ENCODE measurements at regions not wholly inside any gene's neighbourhood (a gene's known extent, or its start where the extent isn't known, plus 50 kb on each side); places are given as distances from the start of the nearest gene placed in this dataset.

DNA sequence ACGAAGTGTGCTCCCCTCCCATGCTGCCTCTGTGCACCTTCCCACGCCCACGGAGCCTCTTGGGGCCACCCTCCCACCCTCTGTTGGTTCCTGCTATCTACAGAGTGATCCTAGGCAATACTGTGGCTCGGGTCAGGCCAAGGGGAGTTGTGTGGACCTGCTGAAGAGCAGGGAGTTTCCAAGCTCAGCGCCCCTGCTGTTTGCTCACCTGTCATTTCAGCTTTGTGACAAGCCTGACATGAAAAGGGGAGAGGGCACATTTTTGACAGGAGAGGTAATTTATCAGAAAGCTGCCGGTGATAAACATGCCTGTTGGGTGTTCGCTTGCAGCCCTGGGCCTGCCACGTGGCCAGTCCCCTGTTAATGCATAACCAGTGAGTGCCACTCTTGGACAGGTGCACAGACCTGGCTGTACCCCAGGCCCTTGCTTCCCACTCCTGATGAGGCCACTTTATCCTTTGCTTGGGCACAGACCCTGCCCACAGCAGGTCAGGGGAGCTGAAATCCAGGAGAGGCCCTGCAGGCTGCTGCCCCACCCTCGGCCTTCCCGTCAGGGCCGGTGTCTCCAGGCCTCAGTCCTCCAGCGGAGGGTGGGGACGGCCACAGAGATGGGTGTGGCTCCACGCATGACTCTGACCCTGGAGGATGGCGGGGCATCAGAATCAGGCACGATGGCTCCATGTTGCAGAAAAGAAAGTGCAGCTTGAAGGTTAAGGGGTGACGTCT, 201.5 kb upstream of the GPR12 start:
- no peaks in the 10 kb centered on the region for H3K27me3 ChIP-seq
- intact Hi-C loops (cut with DNase I), result no loop called here
- no peaks in the 10 kb centered on the region for H3K36me3 ChIP-seq
- no peak overlapping the region for H3K4me3 ChIP-seq
- no peaks in the 10 kb centered on the region for H3K9me3 ChIP-seq
- no peak overlapping the region for H3K27ac ChIP-seq
- TF ChIP-seq, protein P1, sequence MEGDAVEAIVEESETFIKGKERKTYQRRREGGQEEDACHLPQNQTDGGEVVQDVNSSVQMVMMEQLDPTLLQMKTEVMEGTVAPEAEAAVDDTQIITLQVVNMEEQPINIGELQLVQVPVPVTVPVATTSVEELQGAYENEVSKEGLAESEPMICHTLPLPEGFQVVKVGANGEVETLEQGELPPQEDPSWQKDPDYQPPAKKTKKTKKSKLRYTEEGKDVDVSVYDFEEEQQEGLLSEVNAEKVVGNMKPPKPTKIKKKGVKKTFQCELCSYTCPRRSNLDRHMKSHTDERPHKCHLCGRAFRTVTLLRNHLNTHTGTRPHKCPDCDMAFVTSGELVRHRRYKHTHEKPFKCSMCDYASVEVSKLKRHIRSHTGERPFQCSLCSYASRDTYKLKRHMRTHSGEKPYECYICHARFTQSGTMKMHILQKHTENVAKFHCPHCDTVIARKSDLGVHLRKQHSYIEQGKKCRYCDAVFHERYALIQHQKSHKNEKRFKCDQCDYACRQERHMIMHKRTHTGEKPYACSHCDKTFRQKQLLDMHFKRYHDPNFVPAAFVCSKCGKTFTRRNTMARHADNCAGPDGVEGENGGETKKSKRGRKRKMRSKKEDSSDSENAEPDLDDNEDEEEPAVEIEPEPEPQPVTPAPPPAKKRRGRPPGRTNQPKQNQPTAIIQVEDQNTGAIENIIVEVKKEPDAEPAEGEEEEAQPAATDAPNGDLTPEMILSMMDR (IDR thresholded peaks at IDR 0.05), result no peak
- no peak for DNase-seq (ENCODE audit: low spot score in 2 of 2)
- no peaks in the 10 kb centered on the region for H3K4me1 ChIP-seq

DNA sequence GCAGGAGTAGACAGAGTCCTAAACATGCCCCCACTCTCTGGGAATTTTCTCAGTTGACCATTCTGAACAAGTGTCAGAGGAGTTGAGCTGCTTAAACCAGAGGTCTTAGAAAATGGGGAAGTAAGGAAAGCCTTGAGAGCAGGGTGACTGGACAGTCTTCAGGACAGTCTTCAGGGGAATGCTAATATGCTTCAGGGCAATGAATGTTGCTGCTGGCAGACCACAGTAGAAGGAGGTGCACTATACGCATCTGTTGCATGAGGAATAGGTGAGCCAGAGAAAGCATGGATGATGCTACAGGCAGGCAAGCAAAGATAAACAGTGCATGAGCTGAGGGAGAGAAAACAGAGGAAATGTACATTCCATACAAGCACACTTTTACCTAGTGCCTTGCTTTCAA, 196.6 kb upstream of the GPR12 start:
- intact Hi-C loops (cut with DNase I), result no loop called here
- no peak for DNase-seq (ENCODE audit: low spot score in 2 of 2)
- Histone ChIP-seq H3K4me1 (no peaks in the 10 kb centered on the region), H3K27me3 (no peaks in the 10 kb centered on the region), H3K4me3 (no peak overlapping the region), H3K9me3 (no peaks in the 10 kb centered on the region), H3K27ac (no peak overlapping the region), H3K36me3 (no peaks in the 10 kb centered on the region)
- TF ChIP-seq, protein P1 (IDR thresholded peaks at IDR 0.05), result no peak

DNA sequence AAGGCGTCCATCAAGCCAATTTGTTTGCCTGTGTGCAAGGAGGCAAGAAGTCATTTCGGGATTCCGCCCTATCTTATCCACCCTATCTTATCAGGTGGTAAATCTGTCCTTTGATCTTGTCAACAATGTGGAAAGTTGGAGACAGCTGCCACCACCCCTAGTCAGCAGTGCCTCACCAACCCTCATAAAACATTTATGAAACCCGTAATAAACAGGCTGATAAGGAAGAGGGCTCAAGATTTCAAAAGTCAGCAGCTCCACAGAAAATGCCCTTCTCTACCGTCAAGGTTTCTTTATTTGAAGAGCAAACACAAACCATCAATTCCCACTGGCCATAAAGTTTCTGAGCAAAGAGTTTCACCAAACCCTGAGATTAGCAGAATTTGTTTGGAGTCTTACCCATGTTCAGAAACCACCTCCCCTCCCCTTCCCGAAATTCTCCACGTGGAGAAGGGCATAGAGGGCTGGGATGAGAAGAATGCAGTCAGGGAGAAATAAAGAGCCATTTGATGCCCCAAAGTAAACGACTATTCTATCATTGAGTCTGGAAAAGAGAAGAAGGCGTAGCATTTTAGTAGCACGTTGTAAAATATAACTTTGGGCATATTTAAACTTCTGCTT, 196.0 kb upstream of the GPR12 start:
- H3K27ac ChIP-seq, result no peak overlapping the region
- H3K4me1 ChIP-seq, result no peaks in the 10 kb centered on the region
- TF ChIP-seq, protein P1 (IDR thresholded peaks at IDR 0.05), result no peak
- H3K4me3 ChIP-seq, result no peak overlapping the region
- intact Hi-C loops (cut with DNase I), result no loop called here
- DNase-seq (ENCODE audit: low spot score in 2 of 2), result no peak
- H3K27me3 ChIP-seq, result no peaks in the 10 kb centered on the region
- H3K9me3 ChIP-seq, result no peaks in the 10 kb centered on the region
- no peaks in the 10 kb centered on the region for H3K36me3 ChIP-seq

DNA sequence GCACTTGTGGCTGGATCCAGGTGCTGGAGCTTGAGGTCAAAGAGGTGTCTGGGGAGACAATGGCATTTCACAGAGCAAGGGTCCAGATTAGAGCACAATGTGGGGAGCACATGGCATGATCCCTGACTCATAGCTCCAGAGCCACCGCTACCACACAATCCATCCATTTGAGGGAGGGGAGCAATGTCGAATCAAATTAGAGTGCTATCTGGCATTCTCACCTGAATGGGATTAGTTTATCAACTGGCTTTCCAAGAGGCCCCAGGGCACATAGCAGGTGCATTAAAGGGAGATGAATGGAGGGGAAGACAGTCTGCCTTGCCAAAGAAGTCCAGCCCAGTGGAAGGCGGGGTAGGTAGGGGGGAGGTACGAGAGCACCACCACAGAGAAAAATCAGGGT, 194.4 kb upstream of the GPR12 start:
- intact Hi-C loops (cut with DNase I), result no loop called here
- DNase-seq (ENCODE audit: low spot score in 2 of 2), result no peak
- Histone ChIP-seq H3K4me1 (no peaks in the 10 kb centered on the region), H3K4me3 (no peak overlapping the region), H3K27me3 (no peaks in the 10 kb centered on the region), H3K36me3 (no peaks in the 10 kb centered on the region), H3K9me3 (no peaks in the 10 kb centered on the region), H3K27ac (no peak overlapping the region)
- TF ChIP-seq, protein P1 (IDR thresholded peaks at IDR 0.05), result no peak

DNA sequence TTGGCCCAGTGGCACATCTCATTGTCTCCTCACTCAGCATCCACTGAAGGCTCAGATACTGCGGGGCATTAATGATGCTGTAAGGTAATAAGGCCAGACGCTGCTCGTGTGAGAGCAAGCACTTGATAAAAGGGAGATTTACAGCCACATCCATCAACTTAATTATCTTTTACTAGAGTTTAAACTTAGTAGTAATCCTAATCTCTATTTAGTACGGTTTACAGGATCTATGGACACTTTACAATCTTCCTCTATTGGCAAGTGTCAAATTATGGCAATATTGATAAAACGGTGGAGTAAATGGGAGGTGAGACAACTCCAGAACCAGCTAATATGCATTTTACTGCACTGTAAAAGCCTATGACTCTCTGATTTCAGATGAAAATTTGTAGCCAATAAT, 192.7 kb upstream of the GPR12 start:
- no peaks in the 10 kb centered on the region for H3K4me1 ChIP-seq
- no peak for DNase-seq (ENCODE audit: low spot score in 2 of 2)
- TF ChIP-seq, protein P1 (IDR thresholded peaks at IDR 0.05), result no peak
- H3K4me3 ChIP-seq, result no peak overlapping the region
- no peaks in the 10 kb centered on the region for H3K36me3 ChIP-seq
- H3K9me3 ChIP-seq, result no peaks in the 10 kb centered on the region
- H3K27me3 ChIP-seq, result no peaks in the 10 kb centered on the region
- intact Hi-C loops (cut with DNase I), result no loop called here
- no peak overlapping the region for H3K27ac ChIP-seq
